HEK293 (cell line): ENCODE measurements at regions not wholly inside any gene's neighbourhood (a gene's known extent, or its start where the extent isn't known, plus 50 kb on each side); places are given as distances from the start of the nearest gene placed in this dataset.

Experiments
- GLI4 ChIP-seq: fragments of 450-650 bp; formaldehyde crosslinking; IDR thresholded peaks from 2 replicates; pipeline ENCODE4 v1.5.1; 2016; ENCODE audit warnings: missing biosample characterization, missing genetic modification characterization
- PRDM1 ChIP-seq: fragments of 450-650 bp; formaldehyde crosslinking; IDR thresholded peaks from 2 replicates; pipeline ENCODE4; 2016; ENCODE audit warnings: missing biosample characterization, missing genetic modification characterization
- ZNF133 ChIP-seq: fragments of 450-650 bp; formaldehyde crosslinking; IDR thresholded peaks from 2 replicates; pipeline ENCODE4 v1.5.1; 2016; ENCODE audit warnings: missing biosample characterization, missing genetic modification characterization
- ZNF398 ChIP-seq: fragments of 450-650 bp; formaldehyde crosslinking; IDR thresholded peaks from 2 replicates; pipeline ENCODE4 v1.5.1; 2017; ENCODE audit warnings: missing biosample characterization, missing genetic modification characterization
- ZNF629 ChIP-seq: fragments of 450-650 bp; formaldehyde crosslinking; IDR thresholded peaks from 2 replicates; pipeline ENCODE4 v1.5.1; 2017; ENCODE audit warnings: missing biosample characterization, missing genetic modification characterization
- ZNF670 ChIP-seq: fragments of 450-650 bp; formaldehyde crosslinking; IDR thresholded peaks from 2 replicates; pipeline ENCODE4 v1.5.1; 2016; ENCODE audit warnings: missing biosample characterization, missing genetic modification characterization, low read depth
- TF ChIP-seq, protein P1 (sequence below): fragments of 450-650 bp; formaldehyde crosslinking; IDR thresholded peaks from 2 replicates; pipeline ENCODE4 v1.5.1; 2016; ENCODE audit warnings: missing biosample characterization, missing genetic modification characterization
- TF ChIP-seq, protein P2 (sequence below): fragments of 450-650 bp; formaldehyde crosslinking; IDR thresholded peaks from 2 replicates; pipeline ENCODE4 v1.5.1; 2016; ENCODE audit warnings: missing biosample characterization, missing genetic modification characterization

GRCh38 chr2:228355897-228356296, 174.4 kb upstream of the SPHKAP start:
- TF ChIP-seq ZNF670 (tag by site-specific recombination): no peak
- TF ChIP-seq GLI4: no peak
- TF ChIP-seq, protein P1, sequence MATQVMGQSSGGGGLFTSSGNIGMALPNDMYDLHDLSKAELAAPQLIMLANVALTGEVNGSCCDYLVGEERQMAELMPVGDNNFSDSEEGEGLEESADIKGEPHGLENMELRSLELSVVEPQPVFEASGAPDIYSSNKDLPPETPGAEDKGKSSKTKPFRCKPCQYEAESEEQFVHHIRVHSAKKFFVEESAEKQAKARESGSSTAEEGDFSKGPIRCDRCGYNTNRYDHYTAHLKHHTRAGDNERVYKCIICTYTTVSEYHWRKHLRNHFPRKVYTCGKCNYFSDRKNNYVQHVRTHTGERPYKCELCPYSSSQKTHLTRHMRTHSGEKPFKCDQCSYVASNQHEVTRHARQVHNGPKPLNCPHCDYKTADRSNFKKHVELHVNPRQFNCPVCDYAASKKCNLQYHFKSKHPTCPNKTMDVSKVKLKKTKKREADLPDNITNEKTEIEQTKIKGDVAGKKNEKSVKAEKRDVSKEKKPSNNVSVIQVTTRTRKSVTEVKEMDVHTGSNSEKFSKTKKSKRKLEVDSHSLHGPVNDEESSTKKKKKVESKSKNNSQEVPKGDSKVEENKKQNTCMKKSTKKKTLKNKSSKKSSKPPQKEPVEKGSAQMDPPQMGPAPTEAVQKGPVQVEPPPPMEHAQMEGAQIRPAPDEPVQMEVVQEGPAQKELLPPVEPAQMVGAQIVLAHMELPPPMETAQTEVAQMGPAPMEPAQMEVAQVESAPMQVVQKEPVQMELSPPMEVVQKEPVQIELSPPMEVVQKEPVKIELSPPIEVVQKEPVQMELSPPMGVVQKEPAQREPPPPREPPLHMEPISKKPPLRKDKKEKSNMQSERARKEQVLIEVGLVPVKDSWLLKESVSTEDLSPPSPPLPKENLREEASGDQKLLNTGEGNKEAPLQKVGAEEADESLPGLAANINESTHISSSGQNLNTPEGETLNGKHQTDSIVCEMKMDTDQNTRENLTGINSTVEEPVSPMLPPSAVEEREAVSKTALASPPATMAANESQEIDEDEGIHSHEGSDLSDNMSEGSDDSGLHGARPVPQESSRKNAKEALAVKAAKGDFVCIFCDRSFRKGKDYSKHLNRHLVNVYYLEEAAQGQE (tag by site-specific recombination): no peak
- TF ChIP-seq, protein P2, sequence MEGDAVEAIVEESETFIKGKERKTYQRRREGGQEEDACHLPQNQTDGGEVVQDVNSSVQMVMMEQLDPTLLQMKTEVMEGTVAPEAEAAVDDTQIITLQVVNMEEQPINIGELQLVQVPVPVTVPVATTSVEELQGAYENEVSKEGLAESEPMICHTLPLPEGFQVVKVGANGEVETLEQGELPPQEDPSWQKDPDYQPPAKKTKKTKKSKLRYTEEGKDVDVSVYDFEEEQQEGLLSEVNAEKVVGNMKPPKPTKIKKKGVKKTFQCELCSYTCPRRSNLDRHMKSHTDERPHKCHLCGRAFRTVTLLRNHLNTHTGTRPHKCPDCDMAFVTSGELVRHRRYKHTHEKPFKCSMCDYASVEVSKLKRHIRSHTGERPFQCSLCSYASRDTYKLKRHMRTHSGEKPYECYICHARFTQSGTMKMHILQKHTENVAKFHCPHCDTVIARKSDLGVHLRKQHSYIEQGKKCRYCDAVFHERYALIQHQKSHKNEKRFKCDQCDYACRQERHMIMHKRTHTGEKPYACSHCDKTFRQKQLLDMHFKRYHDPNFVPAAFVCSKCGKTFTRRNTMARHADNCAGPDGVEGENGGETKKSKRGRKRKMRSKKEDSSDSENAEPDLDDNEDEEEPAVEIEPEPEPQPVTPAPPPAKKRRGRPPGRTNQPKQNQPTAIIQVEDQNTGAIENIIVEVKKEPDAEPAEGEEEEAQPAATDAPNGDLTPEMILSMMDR: no peak
- TF ChIP-seq ZNF133 (tag by site-specific recombination): no peak
- no peak for TF ChIP-seq ZNF398 (tag by site-specific recombination)
- no peak for TF ChIP-seq PRDM1
- no peak for TF ChIP-seq ZNF629 (tag by site-specific recombination)
